Fibroblast of pulmonary artery (primary cell): ENCODE measurements at regions not wholly inside any gene's neighbourhood (a gene's known extent, or its start where the extent isn't known, plus 50 kb on each side); places are given as distances from the start of the nearest gene placed in this dataset.
"Not testable (repeated sequence)": the region's sequence is repeated elsewhere in the genome, so short reads cannot be mapped to it uniquely, and the experiment has no call there.

Experiments
- DNase-seq: peaks from one replicate; pipeline ENCODE4 v3.0.0-alpha.2; 2010; ENCODE audit warnings: low read depth
- H3K4me3 ChIP-seq: replicated peaks from 2 replicates; pipeline ENCODE4 v1.5.1; 2011; ENCODE audit warnings: low read depth, mild to moderate bottlenecking, control low read depth, low read length, moderate library complexity
- TF ChIP-seq, protein P1 (sequence below): IDR thresholded peaks from 2 replicates; pipeline ENCODE4 v1.5.1; 2011; ENCODE audit warnings: mild to moderate bottlenecking, control low read depth, low read length, inconsistent platforms; ENCODE audit errors: missing control alignments

DNA sequence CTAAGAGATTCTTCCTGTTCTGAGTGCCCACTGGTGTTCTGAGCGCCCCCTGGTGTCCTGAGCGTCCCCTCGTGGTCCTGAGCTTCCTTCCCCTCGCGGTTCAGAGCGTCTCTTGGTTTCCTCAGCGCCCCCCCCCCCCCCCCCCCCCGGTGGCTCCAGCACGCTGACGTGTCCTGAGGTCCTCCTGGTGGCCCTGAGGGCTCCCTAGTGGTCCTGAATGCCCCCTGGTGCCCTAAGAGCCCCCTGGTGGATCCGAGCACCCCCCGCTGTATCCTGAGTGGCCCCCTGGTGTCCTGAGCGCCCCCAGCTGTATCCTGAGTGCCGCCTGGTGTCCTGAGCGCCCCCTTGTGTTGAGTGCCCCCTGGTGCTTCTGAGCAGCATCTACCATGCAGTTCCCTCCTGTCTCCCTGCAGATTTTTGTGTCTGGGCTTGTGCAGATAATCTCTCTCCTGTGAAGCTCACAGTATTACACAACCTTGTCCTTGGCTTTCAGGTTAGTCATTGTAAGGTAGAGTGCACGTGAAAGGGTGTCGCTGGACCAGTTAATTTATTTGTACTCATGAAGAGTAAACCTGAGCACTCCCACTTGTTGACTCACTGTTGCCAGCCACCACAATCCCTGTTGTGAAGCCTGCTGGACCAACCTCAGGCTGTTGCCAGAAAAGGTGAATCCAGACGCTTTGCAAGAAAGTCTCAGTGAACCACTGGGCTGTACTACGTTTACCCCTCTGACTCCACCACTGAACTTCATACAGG lies 1168.4 kb downstream of the TMEM121 start:
- H3K4me3 ChIP-seq, result no peak overlapping the region
- TF ChIP-seq, protein P1, sequence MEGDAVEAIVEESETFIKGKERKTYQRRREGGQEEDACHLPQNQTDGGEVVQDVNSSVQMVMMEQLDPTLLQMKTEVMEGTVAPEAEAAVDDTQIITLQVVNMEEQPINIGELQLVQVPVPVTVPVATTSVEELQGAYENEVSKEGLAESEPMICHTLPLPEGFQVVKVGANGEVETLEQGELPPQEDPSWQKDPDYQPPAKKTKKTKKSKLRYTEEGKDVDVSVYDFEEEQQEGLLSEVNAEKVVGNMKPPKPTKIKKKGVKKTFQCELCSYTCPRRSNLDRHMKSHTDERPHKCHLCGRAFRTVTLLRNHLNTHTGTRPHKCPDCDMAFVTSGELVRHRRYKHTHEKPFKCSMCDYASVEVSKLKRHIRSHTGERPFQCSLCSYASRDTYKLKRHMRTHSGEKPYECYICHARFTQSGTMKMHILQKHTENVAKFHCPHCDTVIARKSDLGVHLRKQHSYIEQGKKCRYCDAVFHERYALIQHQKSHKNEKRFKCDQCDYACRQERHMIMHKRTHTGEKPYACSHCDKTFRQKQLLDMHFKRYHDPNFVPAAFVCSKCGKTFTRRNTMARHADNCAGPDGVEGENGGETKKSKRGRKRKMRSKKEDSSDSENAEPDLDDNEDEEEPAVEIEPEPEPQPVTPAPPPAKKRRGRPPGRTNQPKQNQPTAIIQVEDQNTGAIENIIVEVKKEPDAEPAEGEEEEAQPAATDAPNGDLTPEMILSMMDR, result no peak
- no peak for DNase-seq

GRCh38 chr14:106698620-106699267 lies 1172.4 kb downstream of the TMEM121 start:
- not testable (repeated sequence) for DNase-seq, H3K4me3 ChIP-seq

DNA sequence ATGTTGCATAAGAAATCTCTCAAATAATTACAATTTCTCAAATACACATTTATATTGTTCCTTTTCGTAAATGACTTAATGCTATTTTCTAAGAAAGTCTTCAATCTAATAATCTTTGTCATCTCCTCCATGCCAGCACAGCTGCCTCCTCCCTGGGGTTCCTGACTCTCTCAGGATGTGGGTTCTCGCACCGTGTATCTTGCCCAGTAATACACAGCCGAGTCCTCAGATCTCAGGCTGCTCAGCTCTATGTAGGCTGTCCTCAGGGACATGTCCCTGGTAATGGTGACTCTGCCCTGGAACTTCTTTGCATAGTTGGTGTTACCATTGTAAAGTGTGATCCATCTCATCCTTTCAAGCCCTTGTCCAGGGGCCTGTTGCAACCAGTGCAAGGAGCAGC lies 1177.3 kb downstream of the TMEM121 start:
- H3K4me3 ChIP-seq, DNase-seq: not testable (repeated sequence)

DNA sequence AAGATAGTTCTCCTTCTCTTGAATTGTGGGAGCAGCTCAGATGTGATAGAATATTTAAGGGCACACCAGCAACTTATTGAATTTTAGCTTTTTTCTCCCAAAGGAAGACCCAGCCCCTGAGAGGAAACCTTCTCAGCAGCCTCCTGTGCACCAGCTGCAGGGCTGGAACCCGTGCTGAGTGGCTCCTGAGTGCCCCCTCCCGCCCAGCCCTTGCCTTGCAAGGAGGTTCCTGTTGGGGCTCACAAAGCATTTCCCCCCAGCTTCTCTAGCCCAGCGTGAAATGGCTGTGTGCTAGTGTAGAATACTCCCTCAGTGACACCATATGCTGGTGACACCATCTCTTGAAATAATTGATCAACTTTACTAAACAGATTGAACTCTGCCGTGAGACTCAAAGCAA lies 1180.1 kb downstream of the TMEM121 start:
- not testable (repeated sequence) for DNase-seq

DNA sequence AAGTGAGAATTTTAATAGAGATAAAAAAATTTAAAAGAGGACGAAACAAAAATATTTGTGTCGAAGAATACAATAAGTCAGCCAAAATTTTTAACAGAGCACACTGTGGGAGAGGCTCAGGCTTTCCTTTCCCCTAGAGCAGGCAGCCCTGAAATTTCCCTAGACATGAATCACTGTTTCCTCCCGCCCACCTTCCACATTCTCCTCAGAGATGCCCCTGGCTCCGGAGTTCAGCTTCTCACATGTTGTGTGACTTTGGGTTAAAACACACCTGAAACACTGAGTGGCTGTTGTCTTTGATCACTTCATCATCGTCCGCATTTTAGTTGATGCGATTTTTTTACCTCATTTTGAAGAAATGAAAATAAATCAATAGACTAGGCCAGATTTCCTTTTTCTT lies 1183.8 kb downstream of the TMEM121 start:
- not testable (repeated sequence) for DNase-seq, H3K4me3 ChIP-seq

More for the DNA sequence above, 1180.1 kb downstream of the TMEM121 start:
- not testable (repeated sequence) for H3K4me3 ChIP-seq

DNA sequence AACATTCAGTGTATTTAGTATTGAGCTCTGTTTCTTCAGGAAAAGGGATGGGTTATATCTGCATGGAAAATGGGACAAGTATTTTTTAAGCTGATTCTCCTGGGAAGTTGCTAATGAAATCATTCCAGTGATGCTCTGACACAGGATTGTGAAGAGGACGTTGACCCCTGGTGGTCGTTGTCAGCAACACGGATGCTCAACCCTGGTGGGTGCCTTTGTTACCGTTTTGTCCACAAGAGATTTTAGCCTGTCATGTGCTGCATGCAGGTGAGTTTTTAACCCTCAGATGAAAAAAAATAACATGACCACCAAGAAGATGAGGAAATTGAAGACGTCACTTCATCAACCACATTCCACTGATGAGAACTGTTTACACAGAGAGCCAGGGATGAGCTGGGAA lies 1186.1 kb downstream of the TMEM121 start:
- DNase-seq, H3K4me3 ChIP-seq: not testable (repeated sequence)

DNA sequence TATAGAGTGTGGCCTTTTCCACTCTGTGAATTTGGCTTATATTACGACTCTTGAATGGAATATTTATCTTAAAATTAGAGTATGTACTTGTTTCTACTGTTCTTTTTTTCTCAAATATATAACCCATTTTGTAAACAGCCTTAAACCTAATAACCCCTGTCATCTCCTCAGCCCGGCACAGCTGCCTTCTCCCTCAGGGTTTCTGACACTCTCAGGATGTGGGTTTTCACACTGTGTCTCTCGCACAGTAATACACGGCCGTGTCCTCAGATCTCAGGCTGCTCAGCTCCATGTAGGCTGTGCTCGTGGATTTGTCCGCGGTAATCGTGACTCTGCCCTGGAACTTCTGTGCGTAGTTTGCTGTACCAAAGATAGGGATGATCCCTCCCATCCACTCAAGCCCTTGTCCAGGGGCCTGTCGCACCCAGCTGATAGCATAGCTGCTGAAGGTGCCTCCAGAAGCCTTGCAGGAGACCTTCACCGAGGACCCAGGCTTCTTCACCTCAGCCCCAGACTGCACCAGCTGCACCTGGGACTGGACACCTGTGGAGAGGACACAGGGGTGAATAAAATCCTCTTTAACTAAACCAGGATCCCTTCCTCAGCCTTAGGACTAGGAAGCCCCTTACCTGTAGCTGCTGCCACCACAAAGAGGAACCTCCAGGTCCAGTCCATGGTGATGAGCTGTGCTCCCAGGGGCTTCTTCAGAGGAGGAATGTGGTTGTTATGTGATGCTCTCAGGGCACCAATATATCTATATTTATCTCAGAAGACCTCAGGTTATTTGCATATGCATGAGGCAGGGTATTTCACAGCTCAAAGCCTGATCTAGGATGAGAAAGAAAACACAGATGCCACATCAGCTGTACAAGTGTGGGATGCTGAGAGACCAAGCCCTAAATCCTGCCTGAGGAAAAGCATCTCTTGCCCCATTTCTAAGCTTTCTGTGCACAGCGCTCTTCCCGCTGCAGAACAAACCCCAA lies 1188.4 kb downstream of the TMEM121 start:
- not testable (repeated sequence) for DNase-seq

GRCh38 chr14:106717544-106717943 lies 1191.2 kb downstream of the TMEM121 start:
- H3K4me3 ChIP-seq, DNase-seq: not testable (repeated sequence)

More for the DNA sequence above, 1188.4 kb downstream of the TMEM121 start:
- H3K4me3 ChIP-seq, result not testable (repeated sequence)

DNA sequence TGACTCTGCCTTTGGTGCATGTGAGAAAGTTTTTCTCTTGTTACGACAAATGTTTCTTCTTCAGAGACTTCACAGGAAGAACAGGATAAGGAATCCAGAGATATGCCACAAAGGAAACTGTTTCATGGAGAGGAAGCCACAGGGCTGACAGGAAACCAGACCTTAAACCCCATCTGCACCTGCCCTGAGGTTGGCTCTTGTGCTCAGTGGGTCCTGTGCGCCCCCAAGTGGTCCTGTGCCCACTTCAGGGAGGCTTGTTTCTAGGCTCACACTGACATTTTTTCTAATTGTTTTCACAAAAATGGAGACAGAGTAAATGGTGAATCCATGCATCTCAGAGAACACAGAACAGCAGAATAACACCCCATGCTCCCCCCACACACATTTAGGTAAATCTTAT lies 1193.5 kb downstream of the TMEM121 start:
- H3K4me3 ChIP-seq, DNase-seq: not testable (repeated sequence)

DNA sequence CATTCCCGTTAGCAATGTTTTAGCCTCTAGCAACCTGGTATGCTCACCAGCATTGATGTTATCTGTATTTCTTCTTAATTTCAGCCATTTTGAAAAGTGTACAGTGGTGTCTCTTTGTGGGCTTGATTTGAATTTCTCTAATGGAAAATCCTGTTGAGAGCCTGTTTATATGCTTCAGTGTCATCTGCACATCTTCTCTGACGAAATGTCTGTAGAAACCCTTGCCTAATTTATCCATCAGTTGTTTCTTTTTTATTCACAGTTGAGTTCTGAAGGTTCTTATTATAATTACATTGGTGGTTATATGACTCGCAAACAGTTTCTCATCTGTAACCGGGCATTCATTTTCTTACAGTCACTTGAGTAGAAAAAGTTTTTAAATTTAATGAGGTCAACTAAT lies 1195.5 kb downstream of the TMEM121 start:
- not testable (repeated sequence) for DNase-seq, H3K4me3 ChIP-seq

GRCh38 chr14:106722813-106723687 lies 1196.7 kb downstream of the TMEM121 start:
- not testable (repeated sequence) for H3K4me3 ChIP-seq, DNase-seq

DNA sequence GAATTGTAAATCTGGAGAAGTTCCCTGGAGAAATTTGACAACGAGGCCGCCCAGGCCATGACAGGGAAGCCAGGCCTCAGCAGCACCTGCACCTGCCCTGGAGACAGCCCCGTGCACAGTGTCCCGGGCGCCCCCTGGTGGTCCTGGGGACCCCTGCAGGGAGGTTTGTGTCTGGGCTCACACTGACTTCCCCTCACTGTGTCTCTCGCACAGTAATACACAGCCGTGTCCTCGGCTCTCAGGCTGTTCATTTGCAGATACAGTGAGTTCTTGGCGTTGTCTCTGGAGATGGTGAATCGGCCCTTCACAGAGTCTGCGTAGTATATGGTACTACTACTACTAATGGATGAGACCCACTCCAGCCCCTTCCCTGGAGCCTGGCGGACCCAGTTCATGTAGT lies 1201.6 kb downstream of the TMEM121 start:
- not testable (repeated sequence) for DNase-seq, H3K4me3 ChIP-seq
